HG02798 (cell line): ENCODE measurements at regions not wholly inside any gene's neighbourhood (a gene's known extent, or its start where the extent isn't known, plus 50 kb on each side); places are given as distances from the start of the nearest gene placed in this dataset.
"Not testable (repeated sequence)": the region's sequence is repeated elsewhere in the genome, so short reads cannot be mapped to it uniquely, and the experiment has no call there.

Experiments
- ATAC-seq: cut with Tn5 transposase; IDR thresholded peaks from one replicate; pipeline ENCODE4 v1.9.1; 2021; ENCODE audit warnings: mild to moderate bottlenecking; ENCODE audit not compliant: unreplicated experiment, poor library complexity

DNA sequence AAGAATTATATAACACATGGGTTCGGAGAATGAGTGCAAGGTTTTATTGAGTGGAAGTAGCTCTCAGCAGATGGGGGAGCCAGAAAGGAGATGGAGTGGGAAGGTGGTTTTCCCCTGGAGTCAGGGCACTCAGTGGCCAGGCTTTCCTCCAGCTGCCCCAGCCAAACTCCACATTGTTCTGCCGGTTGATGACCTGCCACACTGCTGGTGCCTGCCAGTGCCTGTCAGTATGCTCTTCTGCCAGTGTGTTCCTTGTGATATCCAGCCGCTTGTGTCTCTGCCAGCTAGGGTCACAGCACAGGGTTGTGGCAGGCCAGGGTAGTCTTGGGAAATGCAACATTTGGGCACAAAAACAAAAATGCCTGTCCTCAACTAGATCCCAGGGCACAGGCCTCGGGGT is 604.8 kb upstream of the TECRL start:
- ATAC-seq, result no peak

DNA sequence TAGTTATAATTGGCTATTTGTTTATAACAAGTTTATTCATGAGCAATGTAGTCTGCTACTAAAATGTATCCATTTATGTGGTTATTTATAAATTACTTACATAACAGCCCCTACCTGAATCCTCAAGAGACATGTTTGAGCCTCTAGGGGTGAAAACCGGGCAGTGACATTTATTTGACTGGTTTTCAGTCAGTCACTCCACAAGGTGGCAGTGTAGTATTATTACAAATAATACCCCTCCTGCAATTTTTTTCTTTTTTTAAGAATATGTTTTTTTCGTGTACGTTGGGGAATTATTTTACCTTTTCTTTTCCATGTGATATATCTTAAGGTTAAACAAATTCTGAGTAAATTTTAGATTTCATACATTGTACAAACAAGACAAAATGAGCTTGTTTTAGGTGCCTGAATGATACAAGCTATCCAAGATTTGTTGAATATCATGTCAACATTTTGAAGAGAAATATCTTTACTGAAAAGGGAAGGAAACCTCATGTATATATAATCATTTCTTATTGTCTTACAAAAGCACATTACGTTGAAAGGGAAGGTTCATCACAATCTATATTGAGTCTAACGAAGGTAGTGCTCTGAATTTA is 598.7 kb upstream of the TECRL start:
- no peak for ATAC-seq

DNA sequence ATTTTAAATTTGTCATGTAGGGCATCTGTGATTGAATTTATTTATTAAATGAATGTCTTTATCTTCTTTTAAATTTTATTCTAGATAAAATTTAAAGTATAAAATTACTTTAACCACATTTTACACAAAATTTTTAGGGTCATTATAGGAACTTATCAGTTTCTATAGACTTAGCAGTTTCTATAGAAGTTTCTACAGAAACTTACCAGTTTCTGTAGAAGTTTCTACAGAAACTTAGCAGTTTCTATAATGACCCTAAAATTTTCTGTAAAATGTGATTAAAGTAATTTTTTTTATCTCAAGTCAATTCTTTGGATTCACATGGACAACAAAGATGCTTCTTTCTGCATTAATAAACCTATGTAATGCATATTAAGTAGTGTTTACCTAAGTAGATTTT is 565.9 kb upstream of the TECRL start:
- ATAC-seq, result no peak

DNA sequence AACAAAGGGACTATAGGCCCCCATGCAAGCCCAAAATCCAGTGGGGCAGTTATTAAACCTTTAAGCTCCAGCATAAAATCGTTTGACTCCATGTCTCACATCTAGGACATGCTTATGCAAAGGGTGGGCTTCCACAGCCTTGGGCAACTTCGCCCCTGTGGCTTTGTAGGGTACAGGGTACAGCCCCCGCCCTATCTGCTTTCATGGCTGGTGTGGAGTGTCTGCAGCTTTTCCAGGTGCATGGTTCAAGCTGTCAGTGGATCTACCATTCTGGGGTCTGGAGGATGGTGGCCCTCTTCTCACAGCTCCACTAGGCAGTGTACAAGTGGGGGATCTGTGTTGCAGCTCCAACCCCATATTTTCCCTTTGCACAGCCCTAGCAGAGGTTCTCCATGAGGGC is 559.8 kb upstream of the TECRL start:
- ATAC-seq, result no peak

DNA sequence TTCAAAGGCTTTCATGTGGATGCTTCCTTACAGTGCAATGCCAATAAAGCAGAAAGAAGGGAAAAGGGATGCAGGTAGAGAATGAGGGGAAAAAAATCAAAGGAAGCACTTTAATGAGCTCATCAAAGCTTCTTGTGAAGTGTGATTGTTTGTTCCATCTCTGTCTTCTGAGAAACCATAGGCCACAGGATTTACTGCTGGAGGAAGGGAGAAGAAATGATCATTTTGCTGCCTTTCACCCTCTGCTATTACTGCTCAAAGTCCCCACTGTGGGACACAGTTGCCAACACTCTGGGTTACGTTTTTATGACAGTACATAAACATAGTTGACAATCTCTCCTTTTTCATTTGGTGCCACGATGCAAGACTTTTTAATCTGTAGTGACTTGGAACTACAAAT is 558.0 kb upstream of the TECRL start:
- ATAC-seq, result no peak

DNA sequence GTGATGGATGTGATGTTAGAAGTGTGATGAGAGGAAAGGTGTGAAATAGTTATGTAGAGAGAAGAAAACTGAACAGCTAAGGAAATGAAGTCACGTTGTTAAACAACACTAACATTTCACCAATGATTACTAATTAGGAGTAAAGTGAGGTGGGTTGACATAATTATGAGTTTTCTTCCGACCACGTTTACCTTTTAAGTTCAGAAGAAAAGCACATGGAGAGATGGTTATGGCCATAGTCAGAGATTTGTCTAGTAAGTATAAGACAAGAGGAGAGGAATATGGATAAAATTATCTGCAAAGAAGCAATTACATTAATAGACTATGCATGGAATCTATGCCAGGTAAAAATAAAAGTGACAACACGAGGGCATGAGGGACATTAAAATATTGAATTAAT is 551.3 kb upstream of the TECRL start:
- no peak for ATAC-seq

DNA sequence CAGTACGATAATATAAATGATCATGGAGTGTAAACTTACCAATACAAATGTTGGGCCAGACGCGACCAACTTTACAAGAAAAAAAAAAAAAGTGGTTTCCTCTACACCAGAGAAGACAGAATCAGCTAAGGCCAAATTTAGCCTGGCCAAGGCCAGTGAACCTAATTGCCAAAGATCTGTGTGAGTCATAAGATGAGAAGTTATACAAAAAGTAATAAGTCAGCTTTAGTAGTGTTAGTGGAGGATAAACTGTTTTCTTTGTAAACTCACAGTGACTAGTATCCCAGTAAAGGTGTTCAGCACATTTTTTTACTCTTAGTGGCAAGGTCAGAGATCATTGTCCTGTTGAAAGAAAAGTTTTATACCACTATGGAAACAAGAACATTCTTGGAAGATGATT is 531.4 kb upstream of the TECRL start:
- ATAC-seq, result no peak

DNA sequence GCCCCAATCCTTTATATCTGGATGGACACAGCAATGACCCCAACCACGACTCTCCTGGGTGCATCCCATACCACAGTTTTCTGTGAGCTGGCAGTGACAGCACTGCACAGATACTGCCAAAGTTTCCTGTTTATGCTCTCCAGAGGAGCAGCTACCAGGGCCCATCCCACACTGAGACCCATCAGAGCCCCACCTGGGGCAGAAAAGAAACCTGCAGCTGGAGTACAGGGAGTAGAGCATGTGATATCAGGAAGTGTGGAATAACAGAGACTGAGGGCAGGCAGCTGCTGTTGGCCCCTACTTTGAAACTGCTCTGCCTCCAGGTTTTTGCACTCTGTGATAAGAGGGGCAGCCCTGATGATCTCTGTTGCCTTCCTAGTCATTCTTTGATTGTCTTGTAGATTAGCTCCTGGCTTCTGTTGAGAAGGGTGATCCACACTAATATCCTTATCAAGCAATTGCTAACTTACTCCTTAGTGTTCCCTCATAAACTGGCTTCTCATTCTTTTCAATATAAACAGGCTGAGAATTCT is 526.3 kb upstream of the TECRL start:
- ATAC-seq, result no peak

DNA sequence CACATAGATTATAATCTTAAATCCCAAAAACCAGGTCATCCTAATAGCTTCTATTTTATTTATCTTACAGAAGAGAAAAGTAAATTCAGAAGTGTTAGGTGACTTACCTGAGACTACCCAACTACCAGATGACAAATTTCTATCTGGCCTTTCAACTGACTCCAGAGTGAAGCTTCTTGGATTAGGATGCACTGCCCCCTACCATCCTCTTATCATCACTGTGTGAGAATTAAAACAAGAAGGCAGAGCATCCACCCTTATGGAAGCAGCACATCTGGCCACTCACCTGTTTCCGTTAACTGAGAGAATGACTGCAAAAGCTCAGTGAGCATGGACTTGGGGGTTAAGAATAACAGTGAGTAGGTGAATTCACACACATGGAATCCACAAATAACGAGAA is 502.6 kb upstream of the TECRL start:
- no peak for ATAC-seq

DNA sequence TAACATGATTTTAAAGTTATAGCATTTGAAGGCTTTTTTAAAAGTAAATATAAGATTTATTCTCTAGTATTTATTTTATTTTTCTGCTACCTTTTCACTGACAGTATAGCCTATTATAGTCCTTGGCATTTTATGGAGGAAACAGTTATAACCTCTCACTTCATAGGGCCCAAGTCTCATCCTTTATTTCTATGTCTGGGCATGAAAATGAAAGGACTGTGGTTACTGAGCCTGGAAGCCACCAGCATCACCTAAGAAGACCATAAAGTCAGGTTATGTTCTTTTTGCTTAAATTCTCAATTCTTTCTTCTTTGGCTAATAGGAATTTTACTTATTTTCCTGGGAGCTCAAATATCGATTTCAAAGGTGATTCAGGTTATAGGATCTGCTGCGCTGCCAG is 494.7 kb upstream of the TECRL start:
- ATAC-seq, result no peak

DNA sequence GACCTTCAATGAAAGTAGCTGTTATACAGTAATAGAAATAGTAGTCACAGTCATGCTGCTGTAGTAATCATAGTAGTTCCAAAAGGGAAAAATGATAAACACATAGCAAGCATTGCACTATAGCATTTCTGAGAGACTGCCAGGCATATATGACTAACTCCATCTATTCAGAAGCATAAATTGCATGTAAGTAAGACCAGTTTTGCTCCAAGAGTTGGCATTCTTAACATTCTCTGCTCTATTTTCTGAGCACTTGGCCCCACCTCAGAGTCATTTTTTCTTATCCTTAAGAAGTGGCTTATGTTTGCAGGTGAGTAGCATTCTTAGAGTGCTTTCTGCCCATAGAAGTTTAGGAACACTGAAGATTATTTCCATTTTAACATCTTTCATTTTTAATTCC is 490.3 kb upstream of the TECRL start:
- no peak for ATAC-seq

DNA sequence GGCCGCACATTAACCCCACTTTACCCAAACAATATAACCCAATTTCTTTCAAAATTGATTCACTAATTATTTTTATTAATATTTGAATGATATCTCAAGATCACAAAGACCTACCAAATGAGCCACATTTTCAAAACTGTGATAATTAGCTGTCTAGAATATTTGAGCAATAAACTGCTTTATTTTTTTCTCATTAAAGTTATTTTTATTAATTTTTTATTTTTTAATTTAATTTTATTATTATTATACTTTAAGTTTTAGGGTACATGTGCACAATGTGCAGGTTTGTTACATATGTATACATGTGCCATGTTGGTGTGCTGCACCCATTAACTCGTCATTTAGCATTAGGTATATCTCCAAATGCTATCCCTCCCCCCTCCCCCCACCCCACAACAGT is 489.8 kb upstream of the TECRL start:
- not testable (repeated sequence) for ATAC-seq

DNA sequence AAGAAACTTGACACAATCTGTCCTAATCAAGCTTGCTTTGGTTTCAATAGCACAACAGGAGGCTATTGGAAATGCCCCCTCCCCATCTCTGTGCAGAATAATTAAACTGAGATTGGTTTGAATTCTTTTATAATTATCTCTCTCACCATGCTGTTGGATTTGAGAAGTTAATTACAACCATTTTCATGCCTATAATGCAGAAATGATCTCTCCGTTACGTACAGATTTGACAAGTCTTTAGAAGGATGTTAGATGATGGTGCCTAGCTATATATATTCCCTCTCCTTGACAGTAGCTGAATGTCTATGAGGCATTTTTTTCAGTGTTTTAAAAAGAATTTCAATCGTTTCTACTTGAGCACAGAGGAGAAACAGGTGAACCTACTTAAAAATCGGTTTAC is 488.4 kb upstream of the TECRL start:
- no peak for ATAC-seq

DNA sequence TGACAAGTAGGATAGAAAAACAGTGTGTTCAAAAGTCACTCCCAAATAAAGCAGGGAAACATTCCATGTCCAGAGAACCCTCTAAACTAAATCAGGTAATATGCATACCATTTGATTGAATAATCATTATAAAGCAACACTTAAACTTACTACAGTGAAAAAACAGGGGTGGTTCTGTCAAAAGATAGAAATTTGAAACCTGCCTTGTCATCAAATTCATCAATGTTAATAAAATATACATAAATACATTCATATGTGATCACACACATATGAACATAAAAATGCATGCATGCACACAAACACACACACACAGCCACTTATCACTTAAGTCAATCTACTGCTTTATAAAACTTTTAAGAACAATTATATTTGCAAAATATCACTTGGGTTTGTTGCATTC is 485.8 kb upstream of the TECRL start:
- ATAC-seq, result no peak

DNA sequence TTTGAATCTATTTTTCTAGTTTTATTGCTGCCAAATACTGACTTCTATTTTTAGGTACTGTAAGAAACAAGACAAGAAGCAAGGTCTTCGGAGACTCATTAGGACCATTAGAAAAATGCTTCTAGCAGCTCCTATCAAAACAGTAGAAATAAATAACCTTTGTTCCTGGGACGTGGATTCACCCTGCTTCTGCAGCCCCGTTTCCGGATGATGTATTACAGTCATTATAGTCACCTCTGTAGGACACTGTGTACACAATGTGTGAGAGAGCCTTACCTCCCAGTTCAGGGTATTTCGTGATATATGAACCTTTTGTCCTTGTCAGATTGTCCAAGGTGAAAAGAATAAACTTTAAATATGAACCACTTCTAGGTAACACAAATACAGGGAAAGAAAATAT is 484.0 kb upstream of the TECRL start:
- ATAC-seq, result no peak

DNA sequence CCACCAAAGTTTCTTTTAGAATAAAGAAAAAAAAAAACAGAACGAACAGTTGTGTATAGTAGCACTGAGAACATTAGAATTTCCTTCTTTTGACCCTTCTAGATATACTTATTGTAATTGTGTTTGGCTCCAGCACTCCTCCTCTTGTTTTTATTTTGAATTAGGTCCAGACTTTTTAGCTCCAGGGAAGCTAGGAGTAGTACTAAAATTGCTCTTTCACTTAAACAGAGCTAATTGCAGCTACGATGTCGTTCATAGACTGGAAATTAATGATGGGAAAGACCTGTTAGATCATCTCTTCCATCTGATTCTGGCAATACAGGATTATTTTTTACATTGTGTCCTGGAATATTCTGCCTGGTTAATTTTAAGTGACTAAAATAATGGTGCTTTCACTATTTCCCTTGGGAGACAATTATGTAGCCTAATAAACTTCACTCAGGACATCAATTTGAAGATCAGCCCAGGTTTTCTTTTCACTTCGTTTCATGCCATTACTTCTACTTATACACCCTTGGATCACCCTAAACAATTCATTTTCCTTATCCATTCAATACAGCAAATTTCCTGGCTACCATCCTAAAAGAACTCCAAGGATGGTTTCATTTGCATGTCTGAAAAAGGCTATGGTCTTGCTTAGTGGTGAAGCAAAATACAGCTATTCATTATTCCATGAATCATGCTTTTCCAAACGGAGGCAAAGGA is 480.8 kb upstream of the TECRL start:
- ATAC-seq, result no peak

DNA sequence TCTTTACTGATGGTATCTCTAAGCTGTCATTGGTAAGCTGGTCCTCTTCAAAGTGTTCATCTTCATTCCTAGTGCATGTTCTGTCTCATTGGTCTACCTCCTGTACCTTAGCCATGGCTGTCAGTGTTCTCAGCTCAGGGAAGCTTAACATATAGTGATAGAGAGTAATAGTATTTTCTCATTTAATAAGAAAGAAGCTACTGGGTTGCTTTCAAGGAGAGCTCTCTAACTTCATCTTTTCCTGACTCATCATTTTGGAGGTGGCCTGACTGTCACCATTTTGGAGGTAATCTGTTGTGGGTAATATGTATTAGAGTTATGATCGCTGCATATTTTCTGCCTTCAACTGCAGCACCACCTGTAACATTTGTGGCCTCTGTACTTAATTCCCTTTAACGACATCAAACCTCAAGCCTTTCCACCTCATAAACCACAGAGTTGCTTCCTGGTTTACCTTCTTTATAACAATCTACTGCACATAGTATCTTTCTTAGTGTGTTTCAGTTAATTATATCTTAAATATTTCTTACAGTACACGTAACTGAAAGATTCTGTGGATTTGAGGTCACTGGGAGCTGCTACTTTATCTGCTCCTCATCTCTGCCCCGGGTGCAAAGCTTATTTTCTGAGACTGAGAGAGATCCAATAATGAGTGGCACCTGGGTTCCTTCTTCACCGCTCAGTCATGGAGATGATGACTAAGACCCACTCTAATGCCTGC is 474.0 kb upstream of the TECRL start:
- ATAC-seq, result no peak

DNA sequence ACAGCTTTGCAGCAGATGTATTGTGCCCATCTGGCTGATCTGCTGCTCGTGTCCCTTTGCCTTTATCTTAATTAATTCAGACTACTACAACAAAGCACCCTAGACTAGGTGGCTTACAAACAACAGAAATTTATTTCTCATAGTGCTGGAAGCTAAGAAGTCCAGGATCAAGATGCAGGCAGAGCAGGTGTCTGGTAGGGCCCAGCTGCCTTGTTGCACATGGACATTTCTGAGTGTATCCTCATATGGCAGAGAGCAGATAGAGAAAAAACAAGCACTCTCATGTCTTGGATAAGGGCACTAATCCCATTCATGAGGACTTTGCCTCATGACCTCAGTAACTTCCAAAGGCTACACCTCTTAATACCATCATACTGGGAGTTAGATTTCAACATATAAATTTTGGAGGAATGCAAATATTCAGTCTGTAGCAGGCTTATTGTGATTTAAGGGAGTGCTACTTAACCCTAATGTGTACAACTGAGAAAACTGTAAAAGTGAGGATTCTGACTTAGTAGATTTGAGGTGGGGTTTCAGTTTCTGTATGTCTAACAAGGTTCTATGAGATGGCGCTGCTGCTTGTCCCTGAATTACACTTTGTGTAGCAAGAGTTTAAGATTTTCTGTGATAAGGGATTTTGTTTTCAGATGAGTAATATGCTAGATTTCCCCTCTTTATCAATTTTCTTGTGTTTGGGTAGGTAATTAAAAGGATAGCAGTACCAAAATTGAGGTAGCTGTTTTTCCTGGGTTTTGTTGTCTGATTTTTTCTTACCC is 473.2 kb upstream of the TECRL start:
- no peak for ATAC-seq

DNA sequence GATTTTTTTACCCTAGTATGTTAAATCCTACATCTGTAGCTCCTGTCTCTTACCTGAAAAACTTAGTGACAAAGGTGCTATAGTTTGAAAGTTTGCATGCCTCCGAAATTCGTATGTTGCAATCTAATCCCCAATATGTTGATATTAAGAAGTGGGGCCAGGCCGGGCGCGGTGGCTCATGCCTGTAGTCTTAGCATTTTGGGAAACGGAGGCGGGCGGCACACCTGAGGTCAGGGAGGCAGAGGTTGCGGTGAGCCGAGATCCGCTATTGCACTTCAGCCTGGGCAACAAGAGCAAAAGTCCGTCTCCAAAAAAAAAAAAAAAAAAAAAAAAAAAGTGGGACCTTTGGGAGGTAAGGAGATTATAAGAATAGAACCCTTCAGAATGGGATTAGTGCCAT is 471.3 kb upstream of the TECRL start:
- ATAC-seq, result no peak

DNA sequence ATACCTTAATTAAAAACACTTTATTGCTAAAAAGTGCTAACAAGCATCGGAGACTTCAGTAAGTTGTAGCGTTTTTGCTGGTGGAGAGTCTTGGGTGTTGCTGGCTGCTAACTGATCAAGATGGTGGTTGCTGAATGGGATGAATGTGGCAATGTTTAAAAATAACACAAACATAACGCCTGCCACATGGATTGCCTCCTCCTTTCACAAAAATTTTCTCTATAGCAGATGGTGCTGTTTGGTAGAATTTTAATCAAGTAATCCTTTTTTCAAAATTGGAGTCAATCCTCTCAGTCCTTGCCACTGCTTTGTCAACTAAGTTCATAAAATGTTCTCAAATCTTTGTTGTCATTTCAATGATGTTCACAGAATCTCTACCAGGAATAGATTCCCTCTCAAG is 466.8 kb upstream of the TECRL start:
- no peak for ATAC-seq

DNA sequence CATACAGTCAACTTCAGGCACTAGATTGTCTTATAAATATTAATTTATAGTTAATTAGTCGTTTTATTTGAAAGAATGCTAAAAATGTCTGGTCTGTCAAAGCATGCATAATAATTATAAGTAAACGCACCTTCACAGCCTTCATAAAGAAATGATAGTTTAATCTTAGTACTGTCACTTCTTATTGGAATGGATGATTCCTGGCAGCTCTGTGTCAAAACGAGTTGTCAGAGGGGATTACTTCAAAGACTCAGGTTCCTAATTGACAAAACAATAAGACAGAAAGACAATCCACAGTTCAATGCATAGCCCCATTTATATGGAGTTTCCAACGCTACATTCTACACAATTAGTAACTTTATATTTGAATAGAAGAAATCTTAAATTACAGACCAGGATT is 461.3 kb upstream of the TECRL start:
- no peak for ATAC-seq
